ENCODE measurements at regions not wholly inside any gene's neighbourhood (a gene's known extent, or its start where the extent isn't known, plus 50 kb on each side); places are given as distances from the start of the nearest gene placed in this dataset.

DNA sequence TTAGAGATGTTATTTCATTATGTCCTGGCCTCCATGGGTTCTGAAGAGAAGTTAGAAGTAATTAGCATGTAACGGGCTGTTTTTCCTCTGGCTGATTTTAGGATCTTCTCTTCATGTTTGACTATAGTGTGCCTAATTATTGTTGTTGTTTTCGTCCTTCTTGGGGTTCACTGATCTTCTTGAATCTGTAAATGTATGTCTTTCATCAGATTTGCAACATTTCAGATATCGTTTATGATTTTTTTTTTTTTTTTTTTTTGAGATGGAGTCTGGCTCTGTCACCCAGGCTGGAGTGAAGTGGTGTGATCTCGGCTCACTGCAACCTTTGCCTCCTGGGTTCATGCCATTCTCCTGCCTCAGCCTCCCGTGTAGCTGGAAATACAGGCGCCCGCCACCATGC is 246.7 kb downstream of the TFAP2C start:
- H3K4me1 ChIP-seq: no peaks in the 10 kb centered on the region
- ATAC-seq (no peak), DNase-seq (no peak)
- WGBS (ENCODE audit: insufficient coverage, low coverage, low lambda C conversion rate, missing lambda C conversion rate): 53% methylated on average over 3 of the region's 7 CpGs
- H3K4me3 ChIP-seq: no peak overlapping the region
- TF ChIP-seq, protein P1, sequence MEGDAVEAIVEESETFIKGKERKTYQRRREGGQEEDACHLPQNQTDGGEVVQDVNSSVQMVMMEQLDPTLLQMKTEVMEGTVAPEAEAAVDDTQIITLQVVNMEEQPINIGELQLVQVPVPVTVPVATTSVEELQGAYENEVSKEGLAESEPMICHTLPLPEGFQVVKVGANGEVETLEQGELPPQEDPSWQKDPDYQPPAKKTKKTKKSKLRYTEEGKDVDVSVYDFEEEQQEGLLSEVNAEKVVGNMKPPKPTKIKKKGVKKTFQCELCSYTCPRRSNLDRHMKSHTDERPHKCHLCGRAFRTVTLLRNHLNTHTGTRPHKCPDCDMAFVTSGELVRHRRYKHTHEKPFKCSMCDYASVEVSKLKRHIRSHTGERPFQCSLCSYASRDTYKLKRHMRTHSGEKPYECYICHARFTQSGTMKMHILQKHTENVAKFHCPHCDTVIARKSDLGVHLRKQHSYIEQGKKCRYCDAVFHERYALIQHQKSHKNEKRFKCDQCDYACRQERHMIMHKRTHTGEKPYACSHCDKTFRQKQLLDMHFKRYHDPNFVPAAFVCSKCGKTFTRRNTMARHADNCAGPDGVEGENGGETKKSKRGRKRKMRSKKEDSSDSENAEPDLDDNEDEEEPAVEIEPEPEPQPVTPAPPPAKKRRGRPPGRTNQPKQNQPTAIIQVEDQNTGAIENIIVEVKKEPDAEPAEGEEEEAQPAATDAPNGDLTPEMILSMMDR (IDR thresholded peaks at IDR 0.05): no peak
- TF ChIP-seq POLR2A (IDR thresholded peaks at IDR 0.05): no peak
- no peaks in the 10 kb centered on the region for H3K9me3 ChIP-seq
- no peaks in the 10 kb centered on the region for H3K27me3 ChIP-seq
- H3K36me3 ChIP-seq: no peaks in the 10 kb centered on the region
- intact Hi-C loops (cut with DNase I): no loop called here
- H3K27ac ChIP-seq: no peak overlapping the region

DNA sequence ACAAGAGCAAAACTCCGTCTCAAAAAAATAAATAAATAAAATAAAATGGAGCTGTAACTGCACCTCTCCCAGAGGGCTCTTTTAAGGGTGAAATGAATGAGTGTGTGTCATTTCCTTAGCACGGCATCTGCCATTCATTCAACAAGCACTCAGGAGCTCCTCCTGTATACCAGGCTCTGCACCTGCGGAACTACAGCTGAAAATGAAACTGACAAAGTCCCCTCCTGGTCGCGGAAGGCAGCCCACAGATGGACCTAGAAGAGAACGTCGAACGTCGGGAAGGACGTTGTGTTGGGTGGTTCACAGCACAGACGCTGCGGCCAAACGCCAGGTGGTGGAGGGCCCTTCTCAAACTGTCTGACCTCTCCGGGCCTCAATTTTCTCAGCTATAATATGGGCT is 256.4 kb downstream of the TFAP2C start:
- H3K4me3 ChIP-seq: no peak overlapping the region
- no peaks in the 10 kb centered on the region for H3K4me1 ChIP-seq
- whole genome bisulfite sequencing (ENCODE audit: insufficient coverage, low coverage, low lambda C conversion rate, missing lambda C conversion rate): 58% methylated on average over 7 of the region's 14 CpGs
- intact Hi-C loops (cut with DNase I): no loop called here
- no peak overlapping the region for H3K27ac ChIP-seq
- TF ChIP-seq, protein P1 (IDR thresholded peaks at IDR 0.05): no peak
- no peak for TF ChIP-seq POLR2A (IDR thresholded peaks at IDR 0.05)
- ATAC-seq: no peak
- H3K9me3 ChIP-seq: no peaks in the 10 kb centered on the region
- DNase-seq: no peak
- H3K36me3 ChIP-seq: no peaks in the 10 kb centered on the region
- H3K27me3 ChIP-seq: no peaks in the 10 kb centered on the region

DNA sequence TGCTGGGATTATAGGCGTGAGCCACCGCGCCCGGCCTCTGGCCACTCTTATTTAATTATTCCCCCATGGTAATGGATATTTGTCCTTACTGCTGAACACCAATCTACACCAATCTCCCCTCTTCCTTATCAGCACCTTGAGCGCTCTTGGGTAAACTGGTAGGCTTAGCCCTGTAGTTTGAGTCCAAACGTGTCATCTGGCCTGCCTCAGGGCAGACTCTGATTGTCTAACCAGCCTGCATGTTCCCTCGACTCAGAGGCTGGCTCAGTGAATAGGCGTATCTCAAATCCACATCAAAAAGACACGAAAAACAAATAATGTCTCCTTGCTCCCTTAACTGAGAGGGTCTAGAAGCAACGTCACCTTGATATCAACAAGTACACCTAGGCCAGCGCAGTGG is 260.9 kb downstream of the TFAP2C start:
- Histone ChIP-seq H3K36me3 (no peaks in the 10 kb centered on the region), H3K9me3 (no peaks in the 10 kb centered on the region), H3K27ac (no peak overlapping the region), H3K4me3 (no peak overlapping the region), H3K27me3 (no peaks in the 10 kb centered on the region), H3K4me1 (no peaks in the 10 kb centered on the region)
- no peak for TF ChIP-seq POLR2A (IDR thresholded peaks at IDR 0.05)
- TF ChIP-seq, protein P1 (IDR thresholded peaks at IDR 0.05): no peak
- intact Hi-C loops (cut with DNase I): no loop called here
- WGBS (ENCODE audit: insufficient coverage, low coverage, low lambda C conversion rate, missing lambda C conversion rate): 61% methylated on average over 9 of the region's 11 CpGs
- DNase-seq: no peak
- ATAC-seq: no peak

DNA sequence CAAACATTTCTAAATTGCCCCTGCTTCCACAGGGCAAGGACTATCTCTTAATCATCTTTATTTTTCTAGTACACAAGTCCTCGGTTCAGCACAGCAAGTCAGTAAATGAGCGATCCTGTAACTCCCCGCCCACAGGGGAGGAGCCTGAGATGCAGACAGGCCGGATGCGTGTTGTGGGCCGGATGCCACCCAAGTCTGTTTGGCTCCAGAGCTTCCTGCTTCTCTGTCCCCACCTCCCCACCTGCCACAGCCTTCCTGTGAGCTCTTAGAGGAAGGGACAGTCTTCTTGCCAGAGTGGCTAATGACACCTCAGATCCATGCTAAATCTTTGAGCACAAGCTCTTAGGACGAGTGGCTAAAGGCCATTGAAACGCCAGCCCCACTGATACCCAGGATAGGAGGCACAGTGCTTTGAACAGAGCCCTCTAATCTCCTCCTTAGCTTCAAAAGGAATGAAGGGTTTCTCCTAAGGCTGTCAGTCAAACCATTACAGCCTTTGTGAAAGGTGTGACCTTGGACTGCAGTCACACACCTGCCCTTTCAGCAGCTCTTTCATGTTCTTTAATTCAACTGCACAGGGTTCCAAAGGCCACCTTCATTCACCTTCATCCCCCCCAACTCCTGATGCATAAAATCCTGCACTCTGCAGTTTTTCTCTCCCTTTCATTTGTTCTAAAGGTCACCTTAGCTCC is 264.3 kb downstream of the TFAP2C start:
- ATAC-seq (no peak), DNase-seq (no peak)
- no peak overlapping the region for H3K27ac ChIP-seq
- no peaks in the 10 kb centered on the region for H3K4me1 ChIP-seq
- H3K36me3 ChIP-seq: no peaks in the 10 kb centered on the region
- intact Hi-C loops (cut with DNase I): no loop called here
- 21% methylated on average over 8 of the region's 8 CpGs for WGBS (ENCODE audit: insufficient coverage, low coverage, low lambda C conversion rate, missing lambda C conversion rate)
- no peaks in the 10 kb centered on the region for H3K9me3 ChIP-seq
- no peak overlapping the region for H3K4me3 ChIP-seq
- TF ChIP-seq POLR2A (IDR thresholded peaks at IDR 0.05): no peak
- TF ChIP-seq, protein P1 (IDR thresholded peaks at IDR 0.05): no peak
- no peaks in the 10 kb centered on the region for H3K27me3 ChIP-seq

DNA sequence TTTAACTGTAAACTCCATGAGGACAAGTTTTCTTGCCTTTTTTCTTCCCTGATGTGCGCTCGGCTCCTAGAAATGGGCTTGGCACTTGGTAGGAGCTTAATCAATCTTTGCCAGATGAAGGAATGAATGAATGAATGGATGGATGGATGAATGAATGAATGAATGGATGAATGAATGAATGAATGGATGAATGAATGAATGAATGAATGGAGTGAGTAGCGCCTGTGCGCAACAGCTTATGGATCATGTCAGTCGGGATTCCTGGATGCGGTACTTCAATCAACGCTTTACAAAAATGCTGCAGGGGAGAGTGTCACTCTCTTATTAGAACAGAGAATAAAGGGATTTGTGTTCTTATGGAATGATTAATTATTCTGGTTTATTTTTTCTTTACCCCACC is 267.3 kb downstream of the TFAP2C start:
- no peak for TF ChIP-seq POLR2A (IDR thresholded peaks at IDR 0.05)
- TF ChIP-seq, protein P1 (IDR thresholded peaks at IDR 0.05): no peak
- intact Hi-C loops (cut with DNase I): no loop called here
- 78% methylated on average over 7 of the region's 7 CpGs for WGBS (ENCODE audit: insufficient coverage, low coverage, low lambda C conversion rate, missing lambda C conversion rate)
- ATAC-seq (no peak), DNase-seq (no peak)
- Histone ChIP-seq H3K4me1 (no peaks in the 10 kb centered on the region), H3K36me3 (no peaks in the 10 kb centered on the region), H3K4me3 (no peak overlapping the region), H3K27me3 (no peaks in the 10 kb centered on the region), H3K27ac (no peak overlapping the region), H3K9me3 (no peaks in the 10 kb centered on the region)

All from right lobe of liver (tissue), 6 donors.